ENCODE measurements at regions not wholly inside any gene's neighbourhood (a gene's known extent, or its start where the extent isn't known, plus 50 kb on each side); places are given as distances from the start of the nearest gene placed in this dataset.

GRCh38 chr4:79232540-79232939, 93.3 kb downstream of the NAA11 start:
- TF ChIP-seq POLR2A (IDR thresholded peaks at IDR 0.05; ENCODE audit: low read length) (no peak), CTCF (IDR thresholded peaks at IDR 0.05) (no peak), RCOR1 (IDR thresholded peaks at IDR 0.05; ENCODE audit: low read depth, low read length) (no peak), SMC3 (IDR thresholded peaks at IDR 0.05) (no peak)
- TF ChIP-seq, protein P1, sequence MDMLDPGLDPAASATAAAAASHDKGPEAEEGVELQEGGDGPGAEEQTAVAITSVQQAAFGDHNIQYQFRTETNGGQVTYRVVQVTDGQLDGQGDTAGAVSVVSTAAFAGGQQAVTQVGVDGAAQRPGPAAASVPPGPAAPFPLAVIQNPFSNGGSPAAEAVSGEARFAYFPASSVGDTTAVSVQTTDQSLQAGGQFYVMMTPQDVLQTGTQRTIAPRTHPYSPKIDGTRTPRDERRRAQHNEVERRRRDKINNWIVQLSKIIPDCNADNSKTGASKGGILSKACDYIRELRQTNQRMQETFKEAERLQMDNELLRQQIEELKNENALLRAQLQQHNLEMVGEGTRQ (IDR thresholded peaks at IDR 0.05), result no peak
- TF ChIP-seq, protein P2, sequence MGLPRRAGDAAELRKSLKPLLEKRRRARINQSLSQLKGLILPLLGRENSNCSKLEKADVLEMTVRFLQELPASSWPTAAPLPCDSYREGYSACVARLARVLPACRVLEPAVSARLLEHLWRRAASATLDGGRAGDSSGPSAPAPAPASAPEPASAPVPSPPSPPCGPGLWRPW (IDR thresholded peaks at IDR 0.05), result no peak

Measured in A549 (cell line).